BLaER1 (cell line): ENCODE measurements at regions not wholly inside any gene's neighbourhood (a gene's known extent, or its start where the extent isn't known, plus 50 kb on each side); places are given as distances from the start of the nearest gene placed in this dataset.

Experiments used
- H3K27ac ChIP-seq: shearing (Covaris generic); formaldehyde crosslinking; 2 replicates; pipeline ENCODE4 v1.8.1; 2022
- H3K27me3 ChIP-seq: shearing (Covaris generic); formaldehyde crosslinking; 2 replicates; pipeline ENCODE4 v1.8.1; 2022
- H3K36me3 ChIP-seq: shearing (Covaris generic); formaldehyde crosslinking; 2 replicates; pipeline ENCODE4 v1.8.1; 2022
- H3K4me1 ChIP-seq: shearing (Covaris generic); formaldehyde crosslinking; 2 replicates; pipeline ENCODE4 v1.8.1; 2022
- H3K4me2 ChIP-seq: shearing (Covaris generic); formaldehyde crosslinking; 2 replicates; pipeline ENCODE4 v1.8.1; 2022
- H3K4me3 ChIP-seq: shearing (Covaris generic); formaldehyde crosslinking; 2 replicates; pipeline ENCODE4 v1.8.1; 2022
- H3K9ac ChIP-seq: shearing (Covaris generic); formaldehyde crosslinking; 2 replicates; pipeline ENCODE4 v1.8.1; 2022
- H3K9me3 ChIP-seq: shearing (Covaris generic); formaldehyde crosslinking; 2 replicates; pipeline ENCODE4 v1.8.1; 2022
- H4K20me1 ChIP-seq: shearing (Covaris generic); formaldehyde crosslinking; 2 replicates; pipeline ENCODE4 v1.8.1; 2022
- Cebpa-rat ChIP-seq: shearing (Covaris generic); IDR thresholded peaks from 2 replicates; pipeline ENCODE4 v1.8.1; 2022

DNA sequence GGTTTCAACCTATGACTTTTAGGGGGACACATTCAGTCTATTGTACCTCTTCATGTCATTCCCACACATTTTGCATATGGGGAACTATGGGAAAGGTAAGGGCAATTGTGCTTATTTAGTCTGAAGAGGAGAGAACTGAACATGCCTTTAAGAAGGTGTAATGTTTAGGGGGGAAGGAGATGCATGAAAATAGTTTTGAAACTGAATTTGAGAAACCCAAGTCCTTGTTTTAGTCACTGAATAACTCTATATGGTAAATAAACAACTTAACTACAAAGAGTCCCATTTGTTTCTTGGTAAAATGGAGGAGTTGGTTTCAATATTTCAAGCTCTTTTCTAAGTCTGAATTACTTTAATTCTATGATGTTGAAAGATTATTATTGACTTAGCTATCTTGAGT lies 166.1 kb downstream of the DNAJB9 start:
- no peak overlapping the region for H3K9ac ChIP-seq
- no peaks in the 10 kb centered on the region for H3K27me3 ChIP-seq
- TF ChIP-seq Cebpa-rat: no peak
- H3K4me2 ChIP-seq: no peak overlapping the region
- H3K27ac ChIP-seq: no peak overlapping the region
- H3K4me3 ChIP-seq: no peak overlapping the region
- H3K36me3 ChIP-seq: no peaks in the 10 kb centered on the region
- H3K9me3 ChIP-seq: no peaks in the 10 kb centered on the region
- no peaks in the 10 kb centered on the region for H3K4me1 ChIP-seq
- H4K20me1 ChIP-seq: no peaks in the 10 kb centered on the region

DNA sequence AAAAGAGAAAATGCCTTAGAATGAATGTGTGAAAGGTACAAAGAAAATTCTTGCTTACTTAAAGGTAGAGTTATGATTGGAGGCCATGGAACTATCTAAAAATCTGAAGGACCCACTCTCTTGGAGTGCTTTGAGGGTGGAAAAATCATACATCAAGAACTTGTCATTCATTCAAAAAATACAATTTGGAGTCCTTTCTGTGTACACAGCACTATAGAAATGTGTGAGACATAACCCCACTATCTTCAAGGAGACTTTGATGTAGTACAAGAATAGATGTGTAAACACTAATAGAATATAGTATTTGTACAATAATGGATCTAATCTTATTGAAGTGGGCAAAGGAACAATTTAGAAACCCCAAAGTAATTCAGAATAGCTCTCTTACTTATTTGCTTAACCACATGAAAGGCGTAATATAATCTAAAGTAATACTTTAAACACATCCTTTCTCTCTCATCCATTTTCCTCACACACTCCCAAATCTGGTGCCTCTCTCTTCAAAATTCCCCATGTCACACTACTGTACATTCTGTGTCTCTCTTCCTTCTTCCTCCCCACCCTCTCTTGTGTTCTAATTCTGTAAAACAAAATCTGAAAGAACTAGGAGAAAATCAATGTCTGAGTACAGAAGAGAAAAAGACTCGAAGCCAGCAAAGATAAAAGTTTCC lies 166.7 kb downstream of the DNAJB9 start:
- H3K4me2 ChIP-seq: no peak overlapping the region
- H3K4me1 ChIP-seq: no peaks in the 10 kb centered on the region
- no peak for TF ChIP-seq Cebpa-rat
- H3K27me3 ChIP-seq: no peaks in the 10 kb centered on the region
- no peaks in the 10 kb centered on the region for H3K36me3 ChIP-seq
- H3K9me3 ChIP-seq: no peaks in the 10 kb centered on the region
- no peak overlapping the region for H3K9ac ChIP-seq
- no peaks in the 10 kb centered on the region for H4K20me1 ChIP-seq
- H3K4me3 ChIP-seq: no peak overlapping the region
- H3K27ac ChIP-seq: no peak overlapping the region

DNA sequence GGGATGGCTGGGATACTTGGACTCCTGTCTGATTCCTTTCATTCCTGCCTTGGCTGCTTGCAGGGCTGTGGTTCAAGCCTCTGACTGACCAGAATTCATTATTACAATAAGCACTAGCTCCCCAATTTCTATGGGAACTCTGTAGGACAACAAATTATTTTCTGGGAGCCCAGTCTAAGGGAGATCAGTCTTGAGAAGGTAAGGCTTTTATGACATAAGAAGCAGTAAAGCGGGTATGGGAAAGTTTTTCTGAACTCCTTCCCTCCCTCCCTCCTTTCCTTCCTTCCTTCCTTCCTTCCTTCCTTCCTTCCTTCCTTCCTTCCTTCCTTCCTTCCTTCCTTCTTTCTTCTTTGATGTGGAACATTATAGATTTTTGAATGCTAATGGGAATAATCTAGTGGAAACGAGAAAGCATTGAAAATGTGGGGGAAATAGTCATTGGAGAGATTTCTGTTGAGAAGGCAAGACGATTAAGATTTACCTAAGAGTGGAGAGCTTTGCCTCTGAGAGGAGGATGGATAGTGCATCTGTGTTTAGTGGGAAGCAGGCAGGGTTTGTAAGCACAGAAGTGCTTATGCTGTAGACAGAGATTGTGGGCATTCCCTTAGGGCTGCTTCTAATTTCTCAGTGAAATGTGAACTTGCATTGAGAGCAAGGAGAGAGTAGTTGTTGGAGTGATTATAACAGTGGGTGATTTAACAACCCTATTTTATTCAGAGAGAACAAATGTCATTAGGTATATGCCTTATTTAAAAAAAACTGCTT lies 201.5 kb downstream of the DNAJB9 start:
- Histone ChIP-seq H3K9me3 (no peaks in the 10 kb centered on the region), H3K27ac (no peak overlapping the region), H3K36me3 (no peaks in the 10 kb centered on the region), H3K4me3 (no peak overlapping the region), H3K4me2 (no peak overlapping the region), H3K9ac (no peak overlapping the region), H4K20me1 (no peaks in the 10 kb centered on the region), H3K27me3 (no peaks in the 10 kb centered on the region), H3K4me1 (no peaks in the 10 kb centered on the region)
- TF ChIP-seq Cebpa-rat: no peak

DNA sequence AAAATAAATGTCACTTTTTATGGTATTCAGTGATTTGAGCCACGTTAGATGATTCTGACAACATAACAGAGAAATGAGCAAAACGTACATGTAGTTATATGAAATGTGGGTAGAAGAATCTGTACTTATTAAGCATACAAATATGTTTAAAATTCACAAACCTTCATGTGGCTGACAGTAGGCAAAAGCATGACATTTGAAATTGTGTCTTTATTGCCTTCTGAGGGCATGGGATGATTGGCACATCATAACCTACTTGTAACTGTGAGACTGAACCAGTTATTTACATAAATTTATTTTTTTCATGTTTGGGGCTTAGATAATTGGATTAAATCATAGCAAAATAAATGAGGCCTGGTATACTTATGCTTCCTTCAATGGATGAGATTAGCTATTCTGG lies 202.2 kb downstream of the DNAJB9 start:
- Histone ChIP-seq H3K4me1 (no peaks in the 10 kb centered on the region), H3K4me2 (no peak overlapping the region), H3K9me3 (no peaks in the 10 kb centered on the region), H3K4me3 (no peak overlapping the region), H3K9ac (no peak overlapping the region), H4K20me1 (no peaks in the 10 kb centered on the region), H3K27ac (no peak overlapping the region), H3K27me3 (no peaks in the 10 kb centered on the region), H3K36me3 (no peaks in the 10 kb centered on the region)
- no peak for TF ChIP-seq Cebpa-rat

DNA sequence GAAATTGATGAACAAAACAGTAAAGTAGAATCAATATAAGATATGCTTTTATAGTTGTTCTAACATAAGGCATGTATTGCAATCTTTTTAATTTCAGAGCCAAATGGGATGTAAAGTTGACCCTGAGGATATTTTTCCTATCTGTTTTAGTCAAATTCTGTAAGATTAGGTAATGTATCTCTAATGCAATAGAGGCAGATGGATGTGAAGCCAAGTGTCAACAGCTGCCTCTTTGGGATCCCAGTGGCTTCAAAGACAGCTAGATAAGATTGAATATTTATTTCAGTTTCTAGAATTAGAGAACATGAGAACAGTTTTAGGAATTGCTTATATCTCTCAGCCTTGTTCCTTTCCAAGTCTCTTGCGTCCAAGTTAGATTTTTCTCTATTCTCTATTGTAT lies 208.3 kb downstream of the DNAJB9 start:
- Histone ChIP-seq H3K9me3 (no peaks in the 10 kb centered on the region), H3K27ac (no peak overlapping the region), H3K4me2 (no peak overlapping the region), H3K36me3 (no peaks in the 10 kb centered on the region), H3K27me3 (no peaks in the 10 kb centered on the region), H3K4me3 (no peak overlapping the region), H4K20me1 (no peaks in the 10 kb centered on the region), H3K4me1 (no peaks in the 10 kb centered on the region), H3K9ac (no peak overlapping the region)
- no peak for TF ChIP-seq Cebpa-rat

DNA sequence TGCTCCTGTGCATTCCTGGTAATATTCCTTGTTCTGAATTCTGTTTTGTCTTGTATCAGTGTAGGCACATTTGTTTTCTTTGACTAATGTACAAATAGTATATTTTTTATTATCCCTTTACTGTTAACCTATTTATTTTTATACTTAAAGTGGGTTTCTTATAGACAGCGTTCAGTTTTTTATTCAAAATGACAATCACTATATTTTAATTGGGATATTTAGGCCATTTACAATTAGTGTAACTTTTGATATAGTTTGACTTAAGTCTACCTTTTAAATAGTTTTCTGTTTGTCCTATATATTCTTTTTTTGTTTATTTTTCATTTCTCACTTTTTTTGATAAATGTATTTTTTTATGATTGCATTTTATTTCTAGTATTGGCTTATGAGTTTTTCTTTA lies 219.8 kb downstream of the DNAJB9 start:
- Histone ChIP-seq H3K9me3 (peaks cover 15% of the 10 kb centered on the region), H3K27ac (no peak overlapping the region), H3K36me3 (no peaks in the 10 kb centered on the region), H3K9ac (no peak overlapping the region), H3K4me2 (no peak overlapping the region), H3K27me3 (no peaks in the 10 kb centered on the region), H3K4me3 (no peak overlapping the region), H4K20me1 (no peaks in the 10 kb centered on the region), H3K4me1 (no peaks in the 10 kb centered on the region)
- no peak for TF ChIP-seq Cebpa-rat

DNA sequence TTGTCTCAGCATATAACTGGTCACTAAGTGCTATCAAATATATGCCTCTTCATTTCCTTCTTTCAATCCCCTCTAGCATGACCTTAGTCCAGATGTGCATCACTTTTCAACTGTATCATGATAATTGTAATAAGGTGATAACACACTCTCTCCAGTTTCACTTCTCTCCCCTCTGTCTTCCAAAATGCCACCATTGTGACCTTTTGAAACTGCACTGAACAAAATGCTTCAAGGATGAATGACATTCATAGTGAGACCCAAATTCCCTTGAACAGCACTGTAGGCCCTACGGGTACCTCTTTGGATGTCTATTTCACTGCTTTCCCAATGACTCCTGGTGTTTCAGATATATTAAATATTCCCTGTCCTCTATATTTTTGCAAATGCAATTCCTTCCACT lies 224.8 kb downstream of the DNAJB9 start:
- Histone ChIP-seq H3K36me3 (no peaks in the 10 kb centered on the region), H3K27ac (no peak overlapping the region), H3K4me1 (no peaks in the 10 kb centered on the region), H3K9me3 (peaks cover 14% of the 10 kb centered on the region), H4K20me1 (no peaks in the 10 kb centered on the region), H3K4me3 (no peak overlapping the region), H3K9ac (no peak overlapping the region), H3K4me2 (no peak overlapping the region), H3K27me3 (no peaks in the 10 kb centered on the region)
- TF ChIP-seq Cebpa-rat: no peak

DNA sequence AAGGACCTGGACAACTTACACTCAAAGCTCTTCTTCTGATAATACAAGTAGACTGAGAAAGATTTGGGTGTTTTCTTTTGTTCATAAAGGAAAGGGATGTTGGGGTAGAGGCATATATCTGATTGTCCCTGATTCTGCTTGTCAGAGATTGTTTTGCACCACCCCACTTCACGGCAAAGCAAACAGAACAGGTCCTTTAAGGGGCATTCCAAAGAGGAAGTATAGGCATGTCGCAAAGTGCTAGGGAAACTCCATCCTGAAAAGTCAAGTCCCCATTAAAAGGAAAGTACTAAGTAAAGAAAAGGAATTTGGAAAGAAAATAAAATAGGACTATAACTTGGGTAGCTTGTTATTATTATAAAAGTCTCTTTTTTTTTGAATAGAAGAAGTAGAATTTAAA lies 233.0 kb downstream of the DNAJB9 start:
- no peak for TF ChIP-seq Cebpa-rat
- Histone ChIP-seq H3K4me2 (no peak overlapping the region), H3K4me1 (no peaks in the 10 kb centered on the region), H3K9ac (no peak overlapping the region), H4K20me1 (no peaks in the 10 kb centered on the region), H3K27ac (no peak overlapping the region), H3K36me3 (no peaks in the 10 kb centered on the region), H3K4me3 (no peak overlapping the region), H3K27me3 (no peaks in the 10 kb centered on the region), H3K9me3 (no peaks in the 10 kb centered on the region)

DNA sequence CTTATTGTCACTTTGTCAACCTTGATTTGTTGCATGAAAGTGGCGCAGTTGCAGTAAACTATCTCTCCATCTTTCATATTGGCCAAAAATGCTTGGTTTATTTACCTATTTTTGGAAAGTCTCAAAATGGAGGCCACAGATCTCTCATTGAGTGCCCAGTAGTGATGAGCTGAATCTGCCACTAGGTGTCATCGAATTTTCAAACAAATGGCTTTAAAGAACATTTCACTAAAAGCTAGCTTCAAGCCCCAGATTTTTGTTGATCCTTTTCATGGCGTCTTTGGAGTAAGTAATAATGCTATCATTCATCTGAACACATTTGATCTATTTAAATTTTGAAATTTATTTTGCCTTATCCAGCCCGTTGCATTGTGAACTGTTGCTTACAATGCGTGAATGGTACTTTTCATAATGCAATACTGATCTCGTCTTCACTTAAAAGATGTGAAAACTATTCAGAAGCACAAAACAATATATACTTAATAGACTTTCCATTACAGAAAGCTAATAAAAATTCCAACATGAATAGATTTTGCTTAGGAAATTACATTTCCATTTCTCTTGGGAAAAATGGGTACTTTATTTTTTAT lies 236.2 kb downstream of the DNAJB9 start:
- H4K20me1 ChIP-seq: no peaks in the 10 kb centered on the region
- H3K4me3 ChIP-seq: no peak overlapping the region
- no peak overlapping the region for H3K4me2 ChIP-seq
- no peaks in the 10 kb centered on the region for H3K27me3 ChIP-seq
- H3K4me1 ChIP-seq: 0 out of 2 replicates have a peak, but pooled peaks cover 10% of the 10 kb centered on the region
- no peak for TF ChIP-seq Cebpa-rat
- H3K36me3 ChIP-seq: no peaks in the 10 kb centered on the region
- H3K9me3 ChIP-seq: no peaks in the 10 kb centered on the region
- no peak overlapping the region for H3K9ac ChIP-seq
- no peak overlapping the region for H3K27ac ChIP-seq

DNA sequence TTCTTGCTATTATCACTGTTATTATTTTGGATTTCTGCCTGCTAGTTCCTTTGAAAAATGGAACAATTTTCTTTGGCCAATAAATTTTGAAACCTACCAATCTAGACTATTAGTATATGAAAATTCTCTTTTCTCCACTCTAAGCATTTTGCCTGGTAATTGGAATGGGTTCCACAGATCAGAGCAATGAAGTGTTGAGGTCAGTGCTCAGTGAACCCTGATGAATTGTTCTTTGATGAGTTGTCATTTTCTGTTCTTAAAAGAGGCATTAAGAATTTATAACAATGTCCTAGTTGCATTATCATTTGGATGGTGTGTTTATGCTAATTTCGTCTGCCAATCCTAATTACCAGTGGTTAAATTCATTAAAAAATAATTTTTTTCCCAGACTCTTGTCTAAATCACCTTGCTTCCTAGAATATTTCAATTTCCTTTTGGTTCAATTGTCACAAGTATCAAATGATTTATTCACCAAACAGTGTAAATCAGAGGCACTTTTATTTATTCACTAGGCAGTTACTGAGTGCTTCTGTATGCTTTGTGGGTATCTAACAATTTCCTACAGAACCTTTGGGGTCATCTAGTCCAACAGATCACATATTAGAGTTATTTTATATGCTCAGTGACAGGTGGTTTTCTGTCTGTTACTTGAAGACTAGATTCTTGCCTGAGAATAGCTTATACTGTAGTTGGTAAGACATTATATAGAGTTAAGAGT lies 239.0 kb downstream of the DNAJB9 start:
- H3K4me3 ChIP-seq: no peak overlapping the region
- H3K27ac ChIP-seq: no peak overlapping the region
- no peaks in the 10 kb centered on the region for H3K9me3 ChIP-seq
- H3K4me1 ChIP-seq: 0 out of 2 replicates have a peak, but pooled peaks cover 10% of the 10 kb centered on the region
- no peak overlapping the region for H3K9ac ChIP-seq
- no peak overlapping the region for H3K4me2 ChIP-seq
- no peak for TF ChIP-seq Cebpa-rat
- no peaks in the 10 kb centered on the region for H4K20me1 ChIP-seq
- no peaks in the 10 kb centered on the region for H3K36me3 ChIP-seq
- H3K27me3 ChIP-seq: no peaks in the 10 kb centered on the region
